ENCODE measurements at regions not wholly inside any gene's neighbourhood (a gene's known extent, or its start where the extent isn't known, plus 50 kb on each side); places are given as distances from the start of the nearest gene placed in this dataset.

DNA sequence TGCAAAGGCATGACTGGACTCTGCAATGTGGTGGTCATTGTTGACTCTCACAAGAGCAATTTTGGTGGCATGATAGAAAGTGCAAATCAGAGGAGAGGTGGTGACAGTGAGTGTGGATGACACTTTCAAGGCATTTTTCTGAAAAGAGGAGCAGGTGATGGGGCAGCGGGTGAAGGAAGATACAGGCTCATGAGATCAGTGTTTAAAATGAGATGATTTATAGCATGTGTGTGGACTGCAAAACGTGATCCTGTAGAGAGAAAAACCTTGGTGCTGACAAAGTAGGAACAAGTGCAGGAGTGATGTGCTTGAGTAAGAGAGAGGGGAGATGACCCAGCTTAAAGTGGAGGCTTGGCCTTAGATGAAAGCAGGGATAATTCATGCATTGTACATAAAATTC is 171.2 kb upstream of the PPP2R2B start:
- no peak for TF ChIP-seq REST (IDR thresholded peaks at IDR 0.05; ENCODE audit: low read depth)
- TF ChIP-seq SIN3A (IDR thresholded peaks at IDR 0.05; ENCODE audit: low read depth): no peak
- no peak for TF ChIP-seq CTCF (IDR thresholded peaks at IDR 0.05 in 2 of 3, conservative IDR thresholded peaks at IDR 0.05 in 1 of 3; ENCODE audit: borderline replicate concordance in 1 of 3, insufficient read depth in 1 of 3, low read depth in 2 of 3, low read length in 2 of 3)
- TF ChIP-seq ZNF274 (IDR thresholded peaks at IDR 0.05; ENCODE audit: low read depth, low read length): no peak
- TF ChIP-seq SP1 (IDR thresholded peaks at IDR 0.05; ENCODE audit: low read depth): no peak
- TF ChIP-seq EZH2 (IDR thresholded peaks at IDR 0.05): no peak
- TF ChIP-seq ZFX (IDR thresholded peaks at IDR 0.05): no peak
- TF ChIP-seq, protein P1, sequence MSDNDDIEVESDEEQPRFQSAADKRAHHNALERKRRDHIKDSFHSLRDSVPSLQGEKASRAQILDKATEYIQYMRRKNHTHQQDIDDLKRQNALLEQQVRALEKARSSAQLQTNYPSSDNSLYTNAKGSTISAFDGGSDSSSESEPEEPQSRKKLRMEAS (IDR thresholded peaks at IDR 0.05): no peak
- no peak for TF ChIP-seq CEBPB (IDR thresholded peaks at IDR 0.05; ENCODE audit: low read depth)
- no peak for TF ChIP-seq RAD21 (IDR thresholded peaks at IDR 0.05; ENCODE audit: low read depth)
- TF ChIP-seq POLR2A (IDR thresholded peaks at IDR 0.05; ENCODE audit: borderline replicate concordance, extremely low read depth, insufficient read depth, insufficient read length): no peak
- TF ChIP-seq POLR2AphosphoS5 (IDR thresholded peaks at IDR 0.05; ENCODE audit: low read depth, low read length): no peak
- TF ChIP-seq, protein P2, sequence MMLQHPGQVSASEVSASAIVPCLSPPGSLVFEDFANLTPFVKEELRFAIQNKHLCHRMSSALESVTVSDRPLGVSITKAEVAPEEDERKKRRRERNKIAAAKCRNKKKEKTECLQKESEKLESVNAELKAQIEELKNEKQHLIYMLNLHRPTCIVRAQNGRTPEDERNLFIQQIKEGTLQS (IDR thresholded peaks at IDR 0.05): no peak
